Right kidney (tissue), 1 donor: ENCODE measurements at regions not wholly inside any gene's neighbourhood (a gene's known extent, or its start where the extent isn't known, plus 50 kb on each side); places are given as distances from the start of the nearest gene placed in this dataset.

Experiments used
- DNase-seq: peaks from one replicate; pipeline ENCODE4 v3.0.0-alpha.2; 2016

- DNase-seq: no peak
These were observed 365.9 kb upstream of the THBS1 start for GRCh38 chr15:39215015-39215414.

DNA sequence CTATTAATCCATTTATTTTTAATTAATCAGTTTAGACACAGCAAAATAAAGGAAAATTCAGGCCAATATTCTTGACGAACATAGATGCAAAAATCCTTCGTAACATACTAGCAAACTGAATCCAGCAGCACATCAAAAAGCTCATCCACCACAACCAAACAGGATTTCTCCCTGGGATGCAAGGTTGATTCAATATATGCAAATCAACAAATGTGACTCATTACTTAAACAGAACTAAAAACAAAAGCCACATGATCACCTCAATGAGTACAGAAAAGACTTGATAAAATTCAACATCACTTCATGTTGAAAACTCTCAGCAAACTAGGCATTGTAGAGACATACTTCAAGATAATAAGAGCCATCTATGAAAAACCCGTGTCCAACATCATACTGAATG lies 364.1 kb upstream of the THBS1 start:
- DNase-seq: no peak

DNA sequence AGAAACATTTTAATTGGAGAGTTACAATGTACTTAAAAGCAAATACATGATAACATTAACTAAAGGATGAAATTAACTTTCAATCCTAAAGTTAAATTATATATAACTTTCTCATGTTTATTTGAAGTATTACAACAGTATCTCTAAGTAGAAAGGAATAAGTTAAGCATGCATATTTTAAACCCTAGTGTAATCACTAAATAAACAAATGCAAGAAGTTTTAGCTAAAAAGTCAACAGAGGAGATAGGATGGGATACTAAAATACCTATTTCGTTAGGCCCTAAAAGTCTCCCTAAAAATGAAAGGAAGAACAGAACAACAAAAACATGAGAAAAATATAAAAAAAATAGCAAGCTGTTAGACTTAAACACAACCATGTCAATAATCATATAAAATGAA lies 361.3 kb upstream of the THBS1 start:
- DNase-seq: no peak

- DNase-seq: no peak
These were observed 354.5 kb upstream of the THBS1 start for GRCh38 chr15:39226169-39226937.

DNA sequence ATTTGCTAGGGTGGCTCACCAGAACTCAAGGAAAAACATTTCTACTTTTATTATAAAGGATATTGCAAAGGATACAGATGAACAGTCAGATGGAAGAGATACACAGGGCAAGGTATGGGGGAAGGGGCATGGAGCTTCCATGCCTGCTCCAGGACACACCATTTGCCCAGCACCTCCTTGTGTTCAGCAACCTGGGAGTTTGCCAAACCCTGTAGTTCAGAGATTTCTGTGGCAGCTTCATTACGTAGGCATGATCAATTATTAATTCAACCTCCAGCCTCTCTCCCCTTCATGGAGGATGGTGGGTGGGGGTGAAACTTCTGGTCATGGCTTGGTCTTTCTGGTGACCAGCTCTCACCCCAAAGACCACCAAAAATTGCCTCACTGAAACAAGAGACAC lies 353.9 kb upstream of the THBS1 start:
- DNase-seq: no peak

- DNase-seq: no peak
These were observed 352.0 kb upstream of the THBS1 start for GRCh38 chr15:39228889-39229288.

DNA sequence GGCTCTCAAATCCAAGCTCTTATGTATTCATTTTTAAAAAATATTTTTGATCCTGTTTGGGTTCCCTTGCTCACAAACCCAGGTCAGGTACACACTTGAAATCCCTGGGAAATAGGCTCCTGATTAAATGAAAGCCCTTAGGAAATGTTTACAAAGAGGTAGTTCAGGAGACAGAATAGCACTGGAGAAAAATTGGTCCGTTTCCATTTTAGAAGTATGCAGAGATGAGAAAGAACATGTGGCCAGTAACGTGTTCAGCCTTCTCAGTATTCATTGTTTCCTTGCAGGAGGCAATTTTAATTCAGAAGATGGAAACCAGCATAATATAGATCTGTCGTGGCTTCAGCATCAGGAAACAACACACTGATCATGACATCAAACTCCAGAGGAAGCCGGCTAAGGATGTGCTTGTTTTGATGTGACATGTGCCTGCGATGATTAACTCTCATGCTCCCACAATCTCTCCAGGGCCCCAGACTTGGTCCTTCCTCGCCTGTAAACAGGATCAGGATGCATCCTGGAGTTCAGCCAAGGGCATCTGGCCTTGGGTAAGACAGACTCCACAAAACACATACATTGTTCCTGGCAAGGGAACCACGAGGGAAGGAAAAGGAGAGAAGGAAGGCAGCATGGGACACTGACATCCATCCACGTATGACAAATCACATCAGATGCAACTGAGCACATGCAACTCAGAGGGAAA lies 350.5 kb upstream of the THBS1 start:
- DNase-seq: no peak

GRCh38 chr15:39230908-39231285 lies 350.0 kb upstream of the THBS1 start:
- no peak for DNase-seq

- DNase-seq: no peak
These were observed 348.4 kb upstream of the THBS1 start for GRCh38 chr15:39232512-39232911.

GRCh38 chr15:39235084-39235795 lies 345.6 kb upstream of the THBS1 start:
- DNase-seq: no peak

DNA sequence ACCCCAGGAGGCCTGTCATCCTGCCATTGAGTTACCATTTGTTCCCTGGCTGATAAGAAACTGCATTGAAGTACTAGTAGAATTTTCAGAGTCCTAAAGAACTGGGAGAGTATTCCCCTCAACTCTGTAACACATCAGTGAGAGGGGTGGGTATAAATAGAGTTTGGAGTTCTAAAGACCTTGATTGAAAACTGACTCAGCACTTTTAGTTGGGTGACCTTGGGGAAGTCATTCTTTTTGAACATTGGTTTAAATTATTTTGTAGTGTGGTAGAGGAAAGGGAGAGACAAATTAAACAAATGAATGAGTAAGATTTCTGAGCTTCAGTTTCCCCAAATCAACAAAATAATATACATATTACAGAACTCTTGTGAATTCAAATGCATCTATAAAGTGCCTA lies 344.5 kb upstream of the THBS1 start:
- DNase-seq: no peak

DNA sequence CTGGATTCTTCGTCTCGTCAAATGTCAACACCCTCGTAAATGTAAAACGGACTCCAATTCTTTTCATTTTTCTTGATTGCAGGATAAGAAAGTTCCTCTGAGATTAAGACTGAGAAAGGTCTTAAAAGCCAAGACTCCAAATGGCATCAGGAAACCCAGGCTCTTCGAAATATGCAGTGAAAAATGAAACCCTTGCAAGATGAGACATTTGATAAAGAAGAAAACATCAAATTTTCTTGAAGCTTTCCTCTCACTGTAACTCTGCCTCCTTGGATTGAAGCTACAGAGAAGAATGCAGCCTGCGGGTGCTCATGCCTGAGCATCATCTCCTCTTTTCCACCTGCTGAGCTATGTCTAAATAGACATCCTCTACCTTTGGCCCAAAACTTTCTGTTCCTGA lies 342.4 kb upstream of the THBS1 start:
- DNase-seq: no peak

GRCh38 chr15:39239562-39239961 lies 341.3 kb upstream of the THBS1 start:
- no peak for DNase-seq

DNA sequence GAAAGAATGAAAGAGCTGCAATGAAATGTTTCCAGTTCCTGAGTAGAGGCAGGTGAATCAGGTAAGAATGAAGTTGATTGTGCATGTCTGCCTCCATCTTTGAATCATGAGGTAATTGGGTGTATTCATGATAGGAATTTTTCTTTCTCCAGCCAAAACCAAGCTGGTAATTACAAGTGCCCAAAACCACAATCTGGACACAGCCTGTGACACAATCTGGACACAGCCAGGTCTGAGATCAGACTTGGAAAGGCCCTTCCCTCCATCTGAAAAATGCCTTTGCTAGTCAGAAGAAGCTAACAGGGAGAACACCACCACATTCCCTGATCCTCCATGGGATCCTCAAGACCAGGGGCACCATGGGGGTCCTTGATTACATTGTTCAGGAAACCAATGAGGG lies 338.5 kb upstream of the THBS1 start:
- DNase-seq: no peak

DNA sequence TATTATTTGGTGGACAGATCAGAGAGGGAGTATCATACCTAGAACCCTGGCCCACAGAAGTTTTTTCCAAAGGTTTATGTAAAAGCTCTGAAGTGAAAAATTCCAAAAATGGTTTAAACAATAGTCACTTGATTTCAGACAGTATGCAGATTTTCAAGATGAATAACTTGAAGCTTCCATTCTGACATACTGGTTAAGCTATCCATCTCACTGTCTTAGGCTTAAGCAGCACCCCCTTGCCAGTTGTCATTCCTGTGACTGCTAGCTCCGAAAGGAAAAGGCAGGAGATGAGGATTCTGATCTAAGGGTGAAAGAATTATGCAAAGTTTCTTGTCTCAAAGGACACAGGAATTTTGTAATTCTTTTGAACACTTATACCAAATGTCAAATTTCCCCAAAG lies 337.5 kb upstream of the THBS1 start:
- no peak for DNase-seq

- DNase-seq: no peak
These were observed 336.1 kb upstream of the THBS1 start for GRCh38 chr15:39244776-39245175.

GRCh38 chr15:39246523-39246922 lies 334.4 kb upstream of the THBS1 start:
- DNase-seq: no peak

DNA sequence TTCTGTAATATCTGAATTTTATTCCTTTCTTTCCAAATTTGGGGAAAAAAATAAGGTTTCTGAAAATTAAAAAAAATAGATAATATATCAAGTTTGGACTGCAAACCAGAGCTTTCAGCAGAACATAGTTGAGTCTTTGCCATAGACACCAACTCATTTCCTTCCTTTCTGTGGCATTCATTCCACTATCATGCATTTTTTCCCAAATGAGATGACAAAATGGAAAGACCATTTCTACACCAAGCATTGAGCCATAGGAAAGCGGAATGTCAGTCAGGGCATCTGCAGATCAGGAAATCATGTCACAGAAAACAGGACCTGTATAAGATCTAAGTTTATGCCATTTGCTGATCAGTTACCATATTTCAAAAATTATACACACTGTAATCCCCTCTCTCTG lies 333.3 kb upstream of the THBS1 start:
- DNase-seq: no peak

- no peak for DNase-seq
These were observed 332.7 kb upstream of the THBS1 start for GRCh38 chr15:39248204-39248603.

GRCh38 chr15:39250001-39250400 lies 330.9 kb upstream of the THBS1 start:
- no peak for DNase-seq

- DNase-seq: no peak
These were observed 330.3 kb upstream of the THBS1 start for GRCh38 chr15:39250460-39251186.

DNA sequence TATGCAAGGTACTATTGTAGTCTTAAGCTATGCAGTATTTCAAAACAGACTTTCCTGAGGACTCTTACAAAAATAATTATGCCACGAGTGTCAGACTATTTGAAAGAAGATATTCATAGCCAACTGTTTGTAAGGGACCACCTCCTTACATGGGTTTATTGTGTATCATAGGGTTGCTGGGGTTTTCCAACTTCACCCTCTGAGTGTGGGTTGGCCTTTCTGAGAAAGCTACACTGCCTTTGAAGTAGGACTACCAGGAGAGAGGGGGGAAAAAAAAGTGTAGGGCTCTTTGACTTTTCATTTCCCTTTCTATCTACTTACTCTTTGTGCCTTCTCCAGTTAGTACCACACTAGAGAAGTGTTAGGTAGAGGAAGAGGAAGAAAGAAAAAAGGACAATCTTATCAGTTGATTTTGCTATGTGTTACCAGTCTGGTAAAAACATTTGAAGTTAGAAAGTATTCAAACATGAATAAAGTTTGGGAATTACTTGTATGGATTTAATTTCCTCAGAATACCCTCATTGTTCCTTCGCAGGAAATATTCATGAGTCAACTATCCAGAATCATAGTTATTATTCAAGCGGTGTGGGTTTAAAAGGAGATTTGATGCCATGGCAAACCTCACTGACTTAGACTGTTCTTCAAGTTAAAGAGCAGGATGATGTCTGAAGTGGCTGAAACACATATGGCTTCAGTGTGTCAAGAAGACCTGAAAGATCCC lies 329.3 kb upstream of the THBS1 start:
- no peak for DNase-seq
